AG09309 (cell line): ENCODE measurements at regions not wholly inside any gene's neighbourhood (a gene's known extent, or its start where the extent isn't known, plus 50 kb on each side); places are given as distances from the start of the nearest gene placed in this dataset.

Source experiments
- DNase-seq: peaks from one replicate; pipeline ENCODE4 v3.0.0-alpha.2; 2010; ENCODE audit warnings: low read depth
- H3K4me3 ChIP-seq: 2 replicates; pipeline ENCODE4 v1.5.1; 2011; ENCODE audit warnings: mild to moderate bottlenecking, low read depth, low read length, moderate library complexity; ENCODE audit not compliant: control insufficient read depth
- CTCF ChIP-seq: IDR thresholded peaks from 2 replicates; pipeline ENCODE4 v1.5.1; 2011; ENCODE audit warnings: mild to moderate bottlenecking, low read depth, low read length, inconsistent platforms; ENCODE audit not compliant: insufficient read depth, control insufficient read depth; ENCODE audit errors: missing control alignments

DNA sequence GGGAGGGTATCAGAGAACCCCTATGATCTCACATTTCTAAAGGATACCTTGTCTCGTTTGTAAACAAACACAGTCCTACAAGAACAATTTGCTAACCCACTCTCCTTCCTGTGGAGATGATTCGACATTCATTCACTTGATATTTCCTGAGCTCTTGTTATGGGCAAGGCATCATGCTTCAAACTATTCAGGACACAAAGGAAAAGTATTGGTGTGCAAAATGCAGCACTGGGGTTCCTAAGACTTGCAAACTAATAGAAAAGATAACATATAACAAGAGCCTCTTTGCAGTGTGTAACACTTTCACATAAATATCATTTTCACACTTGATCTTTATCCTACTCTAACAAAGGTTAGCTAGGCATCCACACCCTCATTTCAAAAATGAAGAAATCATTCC, 211.5 kb upstream of the BLID start:
- TF ChIP-seq CTCF, result no peak
- H3K4me3 ChIP-seq, result no peak overlapping the region
- no peak for DNase-seq

GRCh38 chr11:122323754-122324421, 207.9 kb upstream of the BLID start:
- DNase-seq, result no peak
- no peak for TF ChIP-seq CTCF
- no peak overlapping the region for H3K4me3 ChIP-seq

- peak; percentile 53 for DNase-seq
- H3K4me3 ChIP-seq, result no peak overlapping the region
- no peak for TF ChIP-seq CTCF
Measured at GRCh38 chr11:122322329-122322728, 206.3 kb upstream of the BLID start.

GRCh38 chr11:122320671-122321070, 204.7 kb upstream of the BLID start:
- H3K4me3 ChIP-seq, result no peak overlapping the region
- no peak for TF ChIP-seq CTCF
- no peak for DNase-seq

GRCh38 chr11:122319691-122320620, 203.9 kb upstream of the BLID start:
- no peak for TF ChIP-seq CTCF
- no peak overlapping the region for H3K4me3 ChIP-seq
- DNase-seq, result no peak

- no peak overlapping the region for H3K4me3 ChIP-seq
- DNase-seq, result no peak
- TF ChIP-seq CTCF, result no peak
Measured at GRCh38 chr11:122319085-122319484, 203.1 kb upstream of the BLID start.
